LNCaP clone FGC (cell line): ENCODE measurements at regions not wholly inside any gene's neighbourhood (a gene's known extent, or its start where the extent isn't known, plus 50 kb on each side); places are given as distances from the start of the nearest gene placed in this dataset.

ENCODE experiments used
- DNase-seq: peaks from one replicate; pipeline ENCODE4 v3.0.0-alpha.2; 2011; ENCODE audit warnings: low read depth
- H3K4me3 ChIP-seq: 2 replicates; pipeline ENCODE4 v1.5.1; 2011; ENCODE audit warnings: mild to moderate bottlenecking, low read depth, low read length, control low read depth
- CTCF ChIP-seq: IDR thresholded peaks from 2 replicates; pipeline ENCODE4 v1.5.1; 2012; ENCODE audit warnings: mild to moderate bottlenecking; ENCODE audit not compliant: control insufficient read depth, insufficient read depth; ENCODE audit errors: extremely low read depth

DNA sequence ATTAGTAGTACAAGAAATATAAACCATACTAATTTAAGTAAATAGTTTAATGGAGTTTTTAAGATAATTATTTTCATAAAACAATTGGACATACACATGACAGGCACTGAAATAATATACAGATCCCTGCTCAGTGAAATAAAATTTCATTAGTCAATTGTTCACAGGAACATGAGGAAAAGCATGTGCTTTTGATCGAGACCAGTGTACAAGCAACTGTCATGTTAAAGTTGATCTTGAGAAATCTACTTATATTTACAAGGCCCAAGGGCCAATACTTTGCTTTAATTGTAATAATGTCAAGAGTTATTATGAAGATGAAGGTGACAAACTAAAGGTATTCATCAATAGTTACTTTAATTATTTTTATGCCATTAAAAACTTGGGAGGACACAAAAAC is 792.7 kb upstream of the LUZP2 start:
- no peak overlapping the region for H3K4me3 ChIP-seq
- no peak for TF ChIP-seq CTCF
- no peak for DNase-seq

DNA sequence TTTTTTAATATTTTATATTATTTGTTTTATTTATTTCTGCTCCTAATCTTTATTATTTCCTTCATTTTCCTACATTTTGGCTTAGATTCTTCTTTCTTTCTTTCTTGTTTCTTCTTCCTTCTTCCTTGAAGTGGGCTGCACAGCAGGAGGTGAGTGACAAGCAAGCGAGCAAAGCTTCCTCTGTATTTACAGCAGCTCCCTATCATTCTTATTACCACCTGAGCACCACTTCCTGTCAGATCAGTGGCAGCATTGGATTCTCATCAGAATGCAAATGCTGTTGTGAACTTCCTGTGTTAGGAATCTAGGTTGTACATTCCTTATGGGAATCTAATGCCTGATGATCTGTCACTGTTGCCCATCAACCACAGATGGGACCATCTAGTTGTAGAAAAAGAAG is 784.9 kb upstream of the LUZP2 start:
- no peak for TF ChIP-seq CTCF
- no peak for DNase-seq
- H3K4me3 ChIP-seq = no peak overlapping the region

- DNase-seq = no peak
- no peak overlapping the region for H3K4me3 ChIP-seq
- TF ChIP-seq CTCF = no peak
Measured at GRCh38 chr11:23719016-23719415, 777.8 kb upstream of the LUZP2 start.

GRCh38 chr11:23723861-23724260 is 773.0 kb upstream of the LUZP2 start:
- TF ChIP-seq CTCF = no peak
- no peak overlapping the region for H3K4me3 ChIP-seq
- no peak for DNase-seq

- TF ChIP-seq CTCF = no peak
- DNase-seq = no peak
- H3K4me3 ChIP-seq = no peak overlapping the region
Measured at GRCh38 chr11:23725752-23726151, 771.1 kb upstream of the LUZP2 start.

DNA sequence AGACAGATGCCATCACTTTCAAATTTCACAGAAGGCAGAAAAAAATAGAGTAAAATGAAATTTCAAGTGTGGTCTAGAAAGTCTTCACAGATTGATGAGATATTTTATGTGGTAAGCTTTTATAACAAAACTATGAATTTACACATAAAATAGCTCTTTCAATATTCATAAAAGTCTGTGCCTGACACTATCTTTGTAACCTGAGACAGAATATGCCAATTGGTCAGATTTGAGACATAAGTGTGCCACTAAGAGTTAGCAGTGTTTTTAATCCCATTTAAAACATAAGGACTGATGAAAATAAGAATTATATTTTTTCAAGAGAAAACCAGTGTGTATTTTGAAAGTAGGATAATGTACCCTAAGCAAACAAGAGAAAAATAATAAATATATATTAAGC is 769.5 kb upstream of the LUZP2 start:
- no peak for DNase-seq
- no peak overlapping the region for H3K4me3 ChIP-seq
- no peak for TF ChIP-seq CTCF

DNA sequence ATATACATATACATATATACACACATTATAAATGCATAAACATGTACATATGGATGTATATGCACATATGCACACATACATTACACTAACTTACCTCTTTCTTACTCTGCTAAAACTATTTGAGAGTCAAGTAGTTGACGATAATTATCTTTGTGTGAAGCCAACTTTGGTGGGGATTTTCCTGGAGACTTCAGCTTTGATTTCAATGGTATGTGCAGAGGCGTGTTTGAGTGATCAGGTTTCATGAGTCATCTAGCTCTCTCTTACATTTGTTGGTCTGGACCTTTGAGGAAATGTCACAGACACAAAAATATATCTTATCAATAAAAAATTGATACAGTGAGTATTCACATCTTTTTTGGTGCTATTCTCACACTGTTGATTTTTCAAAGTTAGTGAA is 769.1 kb upstream of the LUZP2 start:
- no peak for TF ChIP-seq CTCF
- no peak for DNase-seq
- H3K4me3 ChIP-seq = no peak overlapping the region
